Upper lobe of left lung (tissue), 6 donors: ENCODE measurements at regions not wholly inside any gene's neighbourhood (a gene's known extent, or its start where the extent isn't known, plus 50 kb on each side); places are given as distances from the start of the nearest gene placed in this dataset.

ENCODE experiments used
- ATAC-seq, 2 donors: fragments of 200-7000 bp; cut with Tn5 transposase; one replicate each; pipeline ENCODE4 v1.9.1; 2022; ENCODE audit warnings: mild to moderate bottlenecking in 2 of 2, moderate library complexity in 2 of 2; ENCODE audit not compliant: low FRiP score in 2 of 2
- DNase-seq, 2 donors: peaks; one replicate each; pipeline ENCODE4 v3.0.0-alpha.2; 2019 to 2020
- H3K27ac ChIP-seq, 4 donors: fragments of 200-600 bp; sonication (generic); one replicate each; pipeline ENCODE4 v1.5.1; 2016 to 2019
- H3K27me3 ChIP-seq, 4 donors: fragments of 200-600 bp; sonication (generic); one replicate each; pipeline ENCODE4 v1.5.1; 2017 to 2019
- H3K36me3 ChIP-seq, 4 donors: fragments of 200-600 bp; sonication (generic); one replicate each; pipeline ENCODE4 v1.5.1; 2016 to 2019
- H3K4me1 ChIP-seq, 4 donors: fragments of 200-600 bp; sonication (generic); one replicate each; pipeline ENCODE4 v1.5.1; 2018 to 2019
- H3K4me3 ChIP-seq, 4 donors: fragments of 200-600 bp; sonication (generic); one replicate each; pipeline ENCODE4 v1.5.1; 2017 to 2019; ENCODE audit warnings: mild to moderate bottlenecking in 2 of 4, moderate library complexity in 1 of 4
- H3K9me3 ChIP-seq, 4 donors: fragments of 200-600 bp; sonication (generic); one replicate each; pipeline ENCODE4 v1.5.1; 2018 to 2019
- EP300 ChIP-seq, 4 donors: sonication (generic); formaldehyde crosslinking; IDR thresholded peaks; one replicate each; pipeline ENCODE4 v1.5.1; 2017; ENCODE audit warnings: antibody characterized with exemption in 4 of 4, control low read depth in 2 of 4
- POLR2A ChIP-seq, 4 donors: fragments of 450-650 bp; IDR thresholded peaks; one replicate each; pipeline ENCODE4 v1.5.1; 2016 to 2017; ENCODE audit warnings: antibody characterized with exemption in 4 of 4, mild to moderate bottlenecking in 2 of 4
- POLR2AphosphoS5 ChIP-seq, 2 donors: sonication (generic); formaldehyde crosslinking; IDR thresholded peaks; one replicate each; pipeline ENCODE4 v1.5.1; 2017; ENCODE audit warnings: antibody characterized with exemption in 2 of 2
- WGBS, 2 donors: methylation state at CpG; one replicate each; pipeline ENCODE4 v1.1.5; 2017 to 2018; 5-methylcytosine and 5-hydroxymethylcytosine counted together
- TF ChIP-seq, protein P1 (sequence below), 6 experiments: fragments of 450-650 bp in 4 of 6; fragments of 200-600 bp in 2 of 6; sonication (generic) in 2 of 6; IDR thresholded peaks; one replicate each; pipeline ENCODE4 v1.5.1; 2016 to 2019; ENCODE audit warnings: antibody characterized with exemption in 6 of 6
- donor health status: DM: no; HTN: no; CAD: no; lungs with moderate emphysema.
- donor health status: DM: no; HTN: yes; CAD: no; lungs with severe emphysema.

- 78 to 81% methylated on average over 5 of the region's 5 CpGs for WGBS, 2 donors
These were observed 357.4 kb downstream of the ATP23 start for GRCh38 chr12:58298803-58299202.

GRCh38 chr12:58299371-58299770 lies 358.0 kb downstream of the ATP23 start:
- no peaks in the 10 kb centered on the region for H3K9me3 ChIP-seq
- no peaks in the 10 kb centered on the region for H3K4me1 ChIP-seq
- no peak overlapping the region for H3K4me3 ChIP-seq
- H3K27ac ChIP-seq: no peak overlapping the region
- ATAC-seq (no peak), DNase-seq (no peak)
- H3K27me3 ChIP-seq: no peaks in the 10 kb centered on the region
- H3K36me3 ChIP-seq: no peaks in the 10 kb centered on the region
- TF ChIP-seq, protein P1, sequence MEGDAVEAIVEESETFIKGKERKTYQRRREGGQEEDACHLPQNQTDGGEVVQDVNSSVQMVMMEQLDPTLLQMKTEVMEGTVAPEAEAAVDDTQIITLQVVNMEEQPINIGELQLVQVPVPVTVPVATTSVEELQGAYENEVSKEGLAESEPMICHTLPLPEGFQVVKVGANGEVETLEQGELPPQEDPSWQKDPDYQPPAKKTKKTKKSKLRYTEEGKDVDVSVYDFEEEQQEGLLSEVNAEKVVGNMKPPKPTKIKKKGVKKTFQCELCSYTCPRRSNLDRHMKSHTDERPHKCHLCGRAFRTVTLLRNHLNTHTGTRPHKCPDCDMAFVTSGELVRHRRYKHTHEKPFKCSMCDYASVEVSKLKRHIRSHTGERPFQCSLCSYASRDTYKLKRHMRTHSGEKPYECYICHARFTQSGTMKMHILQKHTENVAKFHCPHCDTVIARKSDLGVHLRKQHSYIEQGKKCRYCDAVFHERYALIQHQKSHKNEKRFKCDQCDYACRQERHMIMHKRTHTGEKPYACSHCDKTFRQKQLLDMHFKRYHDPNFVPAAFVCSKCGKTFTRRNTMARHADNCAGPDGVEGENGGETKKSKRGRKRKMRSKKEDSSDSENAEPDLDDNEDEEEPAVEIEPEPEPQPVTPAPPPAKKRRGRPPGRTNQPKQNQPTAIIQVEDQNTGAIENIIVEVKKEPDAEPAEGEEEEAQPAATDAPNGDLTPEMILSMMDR (IDR thresholded peaks at IDR 0.05): no peak
- no peak for TF ChIP-seq POLR2A (IDR thresholded peaks at IDR 0.05)
- TF ChIP-seq EP300 (IDR thresholded peaks at IDR 0.05): no peak
- TF ChIP-seq POLR2AphosphoS5 (IDR thresholded peaks at IDR 0.05): no peak

More at GRCh38 chr12:58298803-58299202, 357.4 kb downstream of the ATP23 start:
- no peak overlapping the region for H3K27ac ChIP-seq
- H3K9me3 ChIP-seq: no peaks in the 10 kb centered on the region
- no peak for ATAC-seq
- TF ChIP-seq POLR2A (IDR thresholded peaks at IDR 0.05) (no peak), POLR2AphosphoS5 (IDR thresholded peaks at IDR 0.05) (no peak), EP300 (IDR thresholded peaks at IDR 0.05) (no peak)
- TF ChIP-seq, protein P1 (IDR thresholded peaks at IDR 0.05): no peak
- no peaks in the 10 kb centered on the region for H3K27me3 ChIP-seq
- no peak overlapping the region for H3K4me3 ChIP-seq
- no peak for DNase-seq
- H3K4me1 ChIP-seq: no peaks in the 10 kb centered on the region
- H3K36me3 ChIP-seq: no peaks in the 10 kb centered on the region

- 90 to 93% methylated on average over 8 of the region's 8 CpGs for WGBS, 2 donors
- Histone ChIP-seq H3K36me3 (no peaks in the 10 kb centered on the region), H3K9me3 (no peaks in the 10 kb centered on the region), H3K4me1 (no peaks in the 10 kb centered on the region), H3K27me3 (no peaks in the 10 kb centered on the region), H3K4me3 (no peak overlapping the region), H3K27ac (no peak overlapping the region)
- ATAC-seq: no peak
- TF ChIP-seq, protein P1 (IDR thresholded peaks at IDR 0.05): no peak
- no peak for TF ChIP-seq POLR2A (IDR thresholded peaks at IDR 0.05)
- no peak for TF ChIP-seq POLR2AphosphoS5 (IDR thresholded peaks at IDR 0.05)
- TF ChIP-seq EP300 (IDR thresholded peaks at IDR 0.05): no peak
- DNase-seq: no peak
These were observed 359.8 kb downstream of the ATP23 start for GRCh38 chr12:58301038-58301729.

DNA sequence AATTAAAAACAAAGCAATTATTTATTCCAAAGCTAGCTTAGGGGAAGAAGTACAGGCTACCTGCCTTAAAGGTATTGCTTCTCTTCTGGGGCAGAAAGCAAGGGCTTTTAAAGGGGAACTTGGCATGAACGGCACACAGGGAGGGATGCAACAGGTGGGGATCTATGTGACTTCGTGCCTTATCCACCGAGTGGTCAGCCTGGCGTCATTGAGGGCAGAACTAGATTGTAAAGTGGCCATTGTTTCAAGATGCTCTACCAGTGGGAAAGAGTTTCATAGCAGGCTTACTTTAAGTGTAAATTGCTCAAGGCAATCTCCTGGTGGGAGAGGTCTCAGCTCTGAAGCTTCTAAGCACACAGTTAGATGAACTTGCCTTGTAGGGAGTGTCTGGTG lies 360.4 kb downstream of the ATP23 start:
- H3K4me1 ChIP-seq: no peaks in the 10 kb centered on the region
- TF ChIP-seq, protein P1 (IDR thresholded peaks at IDR 0.05): no peak
- TF ChIP-seq EP300 (IDR thresholded peaks at IDR 0.05): no peak
- no peak for TF ChIP-seq POLR2A (IDR thresholded peaks at IDR 0.05)
- TF ChIP-seq POLR2AphosphoS5 (IDR thresholded peaks at IDR 0.05): no peak
- H3K27ac ChIP-seq: no peak overlapping the region
- H3K9me3 ChIP-seq: no peaks in the 10 kb centered on the region
- ATAC-seq (no peak), DNase-seq (no peak)
- no peak overlapping the region for H3K4me3 ChIP-seq
- no peaks in the 10 kb centered on the region for H3K27me3 ChIP-seq
- no peaks in the 10 kb centered on the region for H3K36me3 ChIP-seq
- 86 to 89% methylated on average over 4 of the region's 4 CpGs for WGBS, 2 donors

DNA sequence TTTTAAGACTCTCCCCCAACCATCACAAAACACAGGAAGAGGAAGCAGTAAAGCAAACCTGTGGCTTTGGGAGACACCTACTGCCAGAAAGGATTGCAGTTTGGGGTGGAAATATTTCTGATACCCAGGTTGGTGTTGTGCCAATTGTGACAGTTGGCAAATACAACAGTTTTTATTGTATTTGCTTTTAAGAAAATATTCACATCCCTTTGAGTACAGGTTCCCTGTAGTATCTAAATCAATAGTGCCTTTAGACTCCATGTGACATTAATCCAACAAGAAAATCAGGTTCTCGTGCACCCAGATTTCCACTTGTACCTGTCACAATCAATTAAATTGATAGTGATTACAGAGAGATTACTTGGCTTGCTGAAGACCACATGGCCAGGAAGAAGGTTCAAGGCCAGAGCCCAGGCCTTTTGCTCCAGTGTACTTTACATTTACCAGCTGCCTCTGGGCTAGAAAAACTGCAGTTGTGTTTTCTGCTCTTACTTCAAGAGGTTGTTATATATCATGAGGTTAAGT lies 361.2 kb downstream of the ATP23 start:
- no peak overlapping the region for H3K4me3 ChIP-seq
- H3K36me3 ChIP-seq: no peaks in the 10 kb centered on the region
- TF ChIP-seq POLR2A (IDR thresholded peaks at IDR 0.05) (no peak), EP300 (IDR thresholded peaks at IDR 0.05) (no peak), POLR2AphosphoS5 (IDR thresholded peaks at IDR 0.05) (no peak)
- TF ChIP-seq, protein P1 (IDR thresholded peaks at IDR 0.05): no peak
- DNase-seq: no peak
- H3K27me3 ChIP-seq: no peaks in the 10 kb centered on the region
- no peak overlapping the region for H3K27ac ChIP-seq
- no peak for ATAC-seq
- no peaks in the 10 kb centered on the region for H3K4me1 ChIP-seq
- WGBS, 2 donors: 75 to 82% methylated on average over 1 of the region's 1 CpG
- H3K9me3 ChIP-seq: no peaks in the 10 kb centered on the region
